NCI-H2196 treated with DMSO at 0.1 percent for 48 hours (cell line): ENCODE measurements at regions not wholly inside any gene's neighbourhood (a gene's known extent, or its start where the extent isn't known, plus 50 kb on each side); places are given as distances from the start of the nearest gene placed in this dataset.

Source experiments
- DNase-seq: peaks from one replicate; lab custom pipeline; 2025; ENCODE audit not compliant: unreplicated experiment; lab: John Stamatoyannopoulos, UW

DNA sequence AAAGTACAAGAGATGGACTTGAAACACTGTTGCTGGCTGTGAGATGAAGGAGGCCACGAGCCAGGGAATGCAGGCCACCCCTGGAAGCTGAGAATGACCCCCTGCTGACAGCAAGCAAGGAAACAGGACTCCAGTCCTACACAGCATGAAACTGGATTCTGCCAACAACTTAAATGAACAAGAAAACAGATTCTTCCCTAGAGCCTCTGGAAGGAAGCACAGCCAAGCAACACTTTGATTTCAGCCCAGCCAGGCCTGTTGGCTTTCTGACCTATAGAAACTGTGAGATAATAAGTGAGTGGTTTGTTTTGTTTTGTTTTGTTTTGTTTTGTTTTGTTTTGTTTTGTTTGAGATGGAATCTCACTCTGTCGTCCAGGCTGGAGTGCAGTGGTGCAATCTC lies 105.3 kb upstream of the CACNA1A start:
- no peak for DNase-seq

DNA sequence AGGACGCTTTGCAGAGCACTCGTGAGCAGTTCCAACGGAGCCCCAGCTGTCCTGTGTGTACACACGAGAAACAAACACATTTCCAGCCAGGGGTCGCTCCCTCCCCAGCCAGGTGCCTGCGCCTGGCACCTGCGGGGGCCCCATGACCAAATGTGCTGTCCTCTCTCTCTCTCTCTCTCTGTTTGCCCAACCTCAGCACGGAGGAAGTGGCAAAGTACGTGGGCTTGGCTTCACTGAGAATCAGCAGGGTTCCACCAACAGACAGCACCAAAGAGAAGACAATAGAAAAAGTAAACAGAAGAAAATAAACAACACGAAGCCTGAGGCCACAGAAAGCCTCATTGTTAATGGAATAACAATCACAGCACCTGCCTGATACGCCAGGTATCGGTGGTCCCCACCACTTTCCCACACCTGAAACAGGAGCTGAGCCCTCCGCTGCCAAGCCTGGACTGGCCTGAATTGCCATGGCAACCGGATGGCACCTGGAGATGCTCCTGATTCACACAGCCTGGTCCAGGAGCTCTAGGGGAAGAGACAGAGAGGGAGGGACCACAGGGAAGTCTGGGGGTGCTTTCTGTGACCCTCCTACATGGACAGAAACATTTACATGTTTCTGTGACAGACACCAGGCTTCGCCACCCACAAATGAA lies 103.9 kb upstream of the CACNA1A start:
- peak; percentile 97 for DNase-seq

DNA sequence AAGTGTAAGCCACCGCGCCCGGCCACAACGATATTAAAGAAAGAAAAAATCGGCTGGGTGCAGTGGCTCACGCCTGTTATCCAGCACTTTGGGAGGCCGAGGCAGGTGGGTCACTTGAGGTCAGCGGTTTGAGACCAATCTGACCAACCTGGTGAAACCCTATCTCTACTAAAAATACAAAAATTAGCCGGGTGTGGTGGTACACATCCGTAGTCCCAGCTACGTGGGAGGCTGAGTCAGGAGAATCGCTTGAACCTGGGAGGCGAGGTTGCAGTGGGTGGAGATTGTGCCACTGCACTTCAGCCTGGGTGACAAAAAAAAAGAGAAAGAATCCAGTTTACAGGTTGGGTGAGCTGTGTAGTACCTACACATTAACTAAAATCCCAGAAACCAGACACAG lies 99.9 kb upstream of the CACNA1A start:
- no peak for DNase-seq

DNA sequence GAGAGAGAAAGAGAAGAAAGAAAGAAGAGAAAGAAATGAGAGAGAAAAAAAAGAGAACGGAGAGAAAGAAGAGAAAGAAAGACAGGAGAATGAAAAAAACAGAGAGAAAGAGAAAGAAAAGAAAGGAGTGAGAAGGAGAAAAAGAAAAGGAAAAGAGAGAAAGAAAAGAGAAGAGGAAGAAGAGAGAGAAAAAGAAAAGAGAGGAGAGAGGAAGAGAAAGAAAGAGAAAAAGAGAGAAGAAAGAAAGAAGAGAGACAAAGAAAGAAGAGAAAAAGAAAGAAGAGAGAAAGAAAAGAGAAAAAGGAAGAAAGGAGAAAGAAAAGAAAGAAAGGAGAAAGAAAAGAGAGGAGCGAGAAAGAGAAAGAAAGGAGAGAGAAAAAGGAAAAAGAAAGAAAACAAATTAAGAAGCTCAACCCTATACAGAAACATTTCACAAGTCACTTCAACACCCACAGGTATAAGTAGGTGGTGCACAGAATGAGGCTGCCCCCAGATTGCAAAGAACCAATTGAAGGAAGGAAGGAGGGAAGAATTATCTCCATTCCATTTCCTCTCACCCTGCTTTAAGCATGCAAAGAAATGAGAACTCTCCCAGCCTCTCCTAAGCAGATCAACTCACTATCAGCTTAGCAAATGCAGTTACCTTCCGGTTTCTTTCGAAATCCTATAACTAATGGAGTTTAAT lies 98.8 kb upstream of the CACNA1A start:
- no peak for DNase-seq

DNA sequence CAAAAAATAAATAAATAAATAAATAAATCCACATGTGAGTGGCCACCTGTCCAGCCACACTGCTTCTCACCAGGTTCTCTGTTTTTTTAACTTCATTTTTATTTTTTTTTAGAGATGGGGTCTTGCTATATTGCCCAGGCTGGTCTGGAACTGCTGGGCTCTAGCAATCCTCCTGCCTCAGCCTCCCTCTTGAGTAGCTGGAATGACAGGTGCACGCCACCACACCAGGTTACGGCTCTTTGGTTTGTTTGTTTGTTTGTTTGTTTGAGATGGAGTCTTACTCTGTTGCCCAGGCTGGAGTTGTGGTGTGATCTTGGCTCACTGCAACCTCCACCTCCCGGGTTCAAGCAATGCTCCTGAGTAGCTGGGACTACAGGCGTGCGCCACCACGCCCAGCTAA lies 94.5 kb upstream of the CACNA1A start:
- no peak for DNase-seq

DNA sequence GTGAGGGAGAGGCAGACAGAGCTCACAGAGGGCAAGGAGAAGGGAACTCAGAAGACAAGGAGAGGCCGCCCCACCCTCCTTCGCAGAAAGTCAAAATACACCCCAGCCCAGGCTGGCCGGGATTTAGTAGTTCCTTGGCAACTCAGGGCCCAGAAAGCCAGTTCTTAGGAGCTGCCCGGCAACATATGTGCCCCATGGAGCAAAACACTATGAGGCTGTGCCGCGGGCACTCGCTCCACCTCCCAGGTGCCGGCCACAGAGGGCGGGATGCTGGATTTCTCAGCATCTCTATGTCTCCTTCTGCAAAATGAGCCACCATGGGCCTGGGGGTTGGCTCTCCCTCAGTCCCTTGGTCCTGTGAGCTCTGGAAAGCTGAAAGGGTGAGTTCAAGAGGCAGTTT lies 93.8 kb upstream of the CACNA1A start:
- DNase-seq: no peak

DNA sequence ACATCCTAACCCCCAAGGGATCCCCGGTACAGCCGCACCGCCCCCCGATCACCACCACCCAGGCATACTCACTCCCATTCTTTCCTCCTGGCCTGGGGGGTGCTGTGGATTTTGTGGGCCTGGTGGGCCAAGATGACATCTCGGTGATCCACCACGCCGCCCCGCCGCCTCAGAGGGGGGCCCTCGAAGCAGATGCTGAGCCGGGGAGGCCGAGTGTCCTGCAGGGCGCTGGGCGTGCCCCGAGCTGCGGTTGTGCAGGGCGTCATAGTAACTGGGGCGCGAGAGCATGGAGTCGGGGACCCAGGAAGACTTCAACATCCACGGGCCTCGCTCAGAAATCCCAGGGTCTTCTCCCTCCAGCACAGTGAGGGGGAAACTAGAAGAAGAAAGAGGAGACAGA lies 93.4 kb upstream of the CACNA1A start:
- no peak for DNase-seq

DNA sequence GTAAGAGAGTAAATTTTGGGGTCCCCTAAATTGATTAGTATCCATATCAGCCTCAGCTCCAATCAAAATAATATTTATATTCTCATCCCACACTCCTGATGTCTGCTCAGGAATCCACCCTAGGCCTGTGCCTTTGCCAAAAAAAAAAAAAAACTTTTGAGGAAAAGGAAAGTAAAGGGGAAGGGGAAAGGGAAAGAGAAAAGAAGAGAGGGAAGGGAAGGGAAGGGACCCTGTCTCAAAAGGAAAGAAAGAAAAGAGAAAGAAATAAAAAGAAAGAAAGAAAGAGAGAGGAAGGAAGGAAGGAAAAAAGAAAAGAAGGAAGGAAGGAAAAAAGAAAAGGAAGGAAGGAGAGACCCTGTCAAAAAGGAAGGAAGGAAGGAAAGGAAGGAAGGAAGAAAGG lies 91.8 kb upstream of the CACNA1A start:
- DNase-seq: no peak

DNA sequence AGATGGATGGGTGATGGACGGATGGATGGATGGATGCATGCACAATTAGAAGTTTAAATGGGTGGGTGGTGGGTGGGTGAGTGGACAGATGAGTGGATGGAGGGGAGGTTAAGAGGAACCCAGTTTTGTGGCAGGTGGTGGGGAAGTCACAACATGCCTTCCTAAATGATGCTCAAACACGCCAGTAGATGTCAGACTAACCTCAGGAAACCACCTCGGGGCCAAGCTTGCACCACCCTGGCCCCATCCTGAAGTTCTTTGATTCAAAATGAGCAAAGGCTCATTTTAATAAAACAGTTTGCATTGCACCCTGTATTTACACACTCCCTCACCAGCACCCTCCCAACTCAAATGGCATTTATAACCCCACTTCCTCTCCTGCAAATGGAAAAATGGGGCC lies 91.4 kb upstream of the CACNA1A start:
- DNase-seq: peak; percentile 60

DNA sequence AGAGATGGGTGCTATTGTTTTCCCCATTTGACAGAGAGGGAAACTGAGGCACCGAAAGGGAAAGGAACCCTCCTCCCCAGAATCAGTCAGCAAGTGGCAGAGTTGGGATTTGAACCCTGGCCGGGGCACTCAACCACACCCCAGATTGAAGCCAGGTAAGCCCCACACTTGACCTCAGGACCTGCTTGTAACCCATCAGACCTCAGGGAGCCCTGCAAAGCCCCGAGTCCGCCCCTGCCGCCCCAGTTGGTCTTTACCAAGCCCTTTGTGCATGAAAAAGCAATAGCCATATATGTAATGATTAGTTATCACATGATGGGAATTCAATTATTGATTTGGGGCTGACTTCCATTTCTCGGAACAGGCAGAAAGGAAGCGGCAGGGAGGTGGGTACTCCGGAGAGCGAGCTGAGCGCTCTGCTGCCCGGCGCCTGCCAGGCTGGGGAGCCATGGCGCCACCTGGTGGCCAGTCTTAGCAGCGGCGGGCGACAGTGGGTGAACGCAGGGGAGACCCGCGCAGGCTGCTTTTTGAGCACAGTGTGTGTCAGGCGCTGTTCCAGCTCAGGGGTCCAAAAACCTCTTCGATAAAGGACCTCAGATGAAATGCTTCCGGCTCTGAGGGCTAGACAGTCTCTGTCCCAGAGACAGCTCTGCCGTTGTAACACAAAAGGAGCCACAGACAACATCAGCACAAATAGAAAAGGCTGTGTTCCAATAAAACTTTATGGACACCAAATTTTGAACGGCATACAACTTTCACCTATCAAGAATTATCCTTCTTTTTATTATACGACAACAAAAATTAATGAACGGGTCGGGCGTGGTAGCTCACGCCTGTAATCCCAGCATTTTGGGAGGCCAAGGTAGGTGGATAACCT lies 82.9 kb upstream of the CACNA1A start:
- peak; percentile 22 for DNase-seq

DNA sequence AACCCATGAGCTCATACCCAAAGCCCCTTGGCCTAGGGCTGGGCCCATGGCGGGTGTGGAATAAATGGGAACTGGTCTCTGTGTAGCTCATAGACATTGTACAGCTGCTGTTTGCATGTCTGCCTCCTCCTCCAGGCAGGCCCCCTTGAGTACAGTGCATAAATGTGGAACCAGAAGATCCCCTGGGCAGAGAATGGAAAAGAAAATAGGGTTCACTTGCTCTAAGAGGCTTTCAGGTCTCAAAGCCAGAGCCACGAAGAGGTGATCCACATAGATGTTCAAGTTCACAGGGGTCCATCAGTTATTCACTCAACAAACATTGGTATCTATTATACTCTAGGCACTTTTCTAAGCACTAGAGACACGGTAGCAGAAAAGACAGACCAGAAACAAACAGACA lies 79.2 kb upstream of the CACNA1A start:
- DNase-seq: no peak

DNA sequence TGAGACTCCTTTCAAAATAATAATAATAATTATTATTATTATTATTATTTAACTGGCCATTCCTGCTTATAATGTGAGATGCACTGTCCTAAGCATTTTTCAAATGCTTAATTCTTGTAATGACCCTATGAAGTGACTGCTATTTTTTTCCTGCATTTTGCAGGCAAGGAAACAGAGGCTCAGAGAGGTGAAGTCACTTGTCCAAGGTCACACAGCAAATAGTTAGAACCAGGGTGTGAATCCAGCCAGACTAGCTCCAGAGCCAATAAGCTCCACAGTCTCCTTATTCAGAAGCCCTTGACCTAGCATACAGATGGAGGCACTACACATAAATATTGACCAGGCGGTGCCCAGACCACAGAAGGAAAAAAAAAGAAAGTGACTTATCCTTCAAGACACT lies 77.5 kb upstream of the CACNA1A start:
- DNase-seq: no peak

DNA sequence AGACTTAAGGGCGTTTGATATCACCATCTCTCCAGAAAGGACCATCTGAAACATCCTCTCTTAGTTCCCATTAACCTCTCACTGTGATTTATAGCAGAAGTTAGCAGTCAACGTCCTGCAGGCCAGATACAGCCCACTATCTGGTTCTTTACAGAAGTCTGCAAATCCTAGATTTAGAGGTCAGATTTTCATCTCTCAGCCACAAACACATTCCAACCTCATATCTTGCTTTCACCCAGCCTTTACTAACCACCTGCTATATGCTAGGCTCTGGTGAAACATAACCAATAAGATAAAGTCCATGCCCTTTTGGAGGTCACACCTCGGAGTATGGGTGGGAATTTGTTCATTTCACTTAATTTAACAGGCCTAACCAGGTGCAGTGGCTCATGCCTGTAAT lies 76.8 kb upstream of the CACNA1A start:
- no peak for DNase-seq

DNA sequence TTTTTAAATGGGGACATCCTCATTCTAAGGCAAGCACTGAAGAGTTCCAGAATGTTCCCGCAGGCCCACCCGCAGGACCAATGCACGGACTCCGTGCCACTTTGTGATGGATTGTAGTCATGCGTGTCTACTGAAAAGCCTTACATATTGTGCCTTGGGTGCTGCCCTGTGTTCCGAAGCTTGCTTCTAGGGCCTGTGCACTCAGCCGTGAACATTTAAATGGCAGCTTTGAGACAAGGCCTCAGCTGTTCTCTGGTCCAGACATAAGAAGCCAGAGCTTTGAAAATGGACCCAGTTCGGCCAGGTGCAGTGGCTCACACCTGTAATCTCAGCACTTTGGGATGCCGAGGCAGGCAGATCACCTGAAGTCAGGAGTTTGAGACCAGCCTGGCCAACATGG lies 75.3 kb upstream of the CACNA1A start:
- DNase-seq: no peak

DNA sequence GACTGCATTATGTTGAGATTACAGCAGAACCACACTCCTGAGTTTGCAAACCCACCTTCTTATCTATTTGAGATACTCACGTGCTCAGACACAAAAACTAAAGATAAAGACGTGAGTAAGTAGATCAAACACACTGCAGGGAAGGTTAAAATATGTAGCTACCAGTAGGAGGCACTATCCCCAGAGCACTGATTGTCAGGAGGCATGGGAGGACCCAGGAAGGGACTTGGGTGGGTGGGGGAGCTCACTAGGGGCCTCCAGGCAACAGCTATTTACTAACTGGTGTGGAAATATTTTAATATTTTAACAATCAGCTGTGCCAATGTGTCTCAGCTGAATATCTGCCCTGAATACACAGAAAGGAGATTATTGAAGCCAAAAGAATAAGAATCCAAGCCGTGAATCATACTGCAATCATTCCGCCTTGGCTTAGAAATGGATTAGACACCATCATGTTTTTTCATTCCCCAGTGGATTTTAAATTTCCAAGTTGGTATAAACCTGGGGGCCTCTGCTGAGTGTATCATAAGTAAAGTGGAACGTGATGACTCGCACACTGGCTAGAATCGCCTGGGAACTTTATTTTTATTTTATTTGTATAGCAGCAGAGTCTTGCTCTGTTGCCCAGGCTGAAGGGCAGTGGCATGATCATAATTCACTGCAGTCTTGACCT lies 73.2 kb upstream of the CACNA1A start:
- no peak for DNase-seq

DNA sequence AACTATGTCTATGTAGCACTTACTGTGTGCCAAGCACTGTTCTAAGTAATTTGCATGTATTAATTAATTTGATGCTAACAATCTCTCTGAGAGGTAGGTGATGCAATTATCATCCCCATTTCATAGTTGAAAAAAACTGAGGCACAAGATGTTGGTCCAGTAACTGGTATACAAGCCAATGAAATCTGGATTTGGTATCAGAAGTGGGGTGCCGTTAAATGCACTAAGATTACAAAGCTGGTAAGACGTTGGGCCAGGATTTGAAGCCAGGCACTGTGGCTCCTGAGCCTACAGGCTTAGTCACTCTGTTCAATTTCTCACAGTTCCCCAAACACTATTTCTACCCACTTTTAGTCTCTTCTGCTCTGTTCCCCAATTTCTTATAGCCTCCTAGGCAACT lies 70.4 kb upstream of the CACNA1A start:
- DNase-seq: no peak

DNA sequence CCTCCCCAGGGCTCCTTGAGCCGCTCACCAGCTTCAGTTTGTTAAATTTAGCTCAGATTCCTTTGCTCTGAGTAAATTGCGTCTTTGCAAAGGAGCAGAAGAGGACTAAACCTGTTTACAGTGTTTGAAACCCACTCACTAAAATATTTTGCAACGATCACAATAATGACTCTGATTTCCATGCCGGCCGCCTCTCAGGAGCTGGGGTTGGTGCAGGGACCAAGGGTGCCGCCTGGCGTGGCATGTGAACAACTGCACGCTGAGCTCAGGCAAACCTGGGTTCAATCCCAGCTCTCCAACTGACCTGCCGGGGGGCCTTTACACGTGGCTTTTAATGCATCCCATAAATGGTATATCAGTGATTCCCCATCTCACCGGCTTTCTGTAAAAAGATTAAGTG lies 68.7 kb upstream of the CACNA1A start:
- no peak for DNase-seq

DNA sequence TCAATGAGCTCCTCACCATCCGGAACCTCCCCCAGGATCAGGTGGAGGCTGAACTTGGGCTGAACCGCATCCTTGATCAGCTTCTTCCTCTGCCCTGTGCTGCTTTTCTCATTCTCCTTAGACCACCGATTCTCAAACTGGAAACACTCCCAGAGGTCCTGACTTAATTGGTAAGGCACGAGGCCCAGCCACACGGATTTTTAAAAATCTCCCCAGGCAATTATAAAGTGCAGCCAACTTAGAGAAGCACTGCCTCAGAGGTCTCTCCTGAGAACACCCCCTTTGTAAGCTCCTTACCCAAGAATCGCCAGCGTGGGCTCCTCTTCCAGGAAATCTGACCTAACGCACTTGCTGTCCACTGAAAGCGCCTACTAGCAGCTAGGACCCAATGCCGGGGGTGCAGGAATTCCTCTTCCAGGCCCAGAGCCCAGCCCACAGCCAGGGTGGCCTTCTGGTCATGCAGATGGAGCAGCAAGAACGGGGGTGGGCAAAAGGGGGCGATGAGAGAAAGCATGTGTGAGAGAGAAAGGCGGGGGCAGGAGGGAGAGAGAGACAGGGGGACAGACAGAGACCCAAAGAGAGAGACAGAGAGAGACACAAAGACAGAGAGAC lies 66.9 kb upstream of the CACNA1A start:
- no peak for DNase-seq

DNA sequence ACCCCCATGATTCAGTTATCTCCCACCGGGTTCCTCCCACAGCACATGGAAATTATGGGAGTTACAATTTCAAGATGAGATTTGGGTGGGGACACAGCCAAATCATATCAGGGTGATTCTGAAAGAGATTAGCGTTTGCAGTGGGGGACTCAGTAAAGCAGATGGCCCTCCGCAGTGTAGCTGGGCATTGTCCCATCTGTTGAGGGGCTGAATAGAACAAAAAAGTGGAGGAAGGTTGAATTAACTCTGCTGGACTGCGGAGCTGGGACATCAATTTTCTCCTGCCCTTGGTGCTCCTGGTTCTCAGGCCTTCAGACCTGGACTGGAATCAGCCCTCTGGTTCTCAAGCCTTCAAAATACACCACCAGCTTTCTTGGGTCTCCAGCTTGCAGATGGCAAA lies 55.2 kb upstream of the CACNA1A start:
- DNase-seq: no peak

DNA sequence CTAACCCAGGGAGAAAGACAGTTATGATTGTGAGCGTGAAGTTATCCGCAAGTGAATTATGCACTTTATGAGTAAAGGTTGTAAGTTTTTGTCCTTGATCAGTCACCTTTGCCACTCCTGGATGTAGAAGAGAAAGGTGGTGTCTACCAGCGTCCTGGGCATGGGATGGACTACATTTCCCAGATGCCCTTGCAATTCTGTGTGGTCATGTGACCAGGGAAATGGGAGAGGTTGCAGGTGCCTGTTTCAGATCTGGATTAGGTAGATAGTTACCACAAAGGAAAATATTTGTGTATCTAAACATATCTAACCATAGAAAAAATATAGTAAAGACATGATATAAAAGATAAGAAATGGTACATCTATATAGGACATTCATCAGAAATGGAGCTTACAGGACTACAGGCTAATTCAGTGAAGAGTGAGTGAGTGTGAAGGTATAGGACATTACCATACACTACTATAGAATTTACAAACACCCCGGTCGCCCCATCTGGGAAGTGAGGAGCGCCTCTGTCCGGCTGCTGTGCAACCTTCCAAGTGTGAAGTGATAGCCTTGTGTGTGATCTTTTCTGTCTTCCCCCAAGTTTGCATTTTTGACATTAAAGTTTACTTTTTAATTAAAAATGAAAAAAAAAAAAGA lies 51.6 kb upstream of the CACNA1A start:
- DNase-seq: peak; percentile 12

DNA sequence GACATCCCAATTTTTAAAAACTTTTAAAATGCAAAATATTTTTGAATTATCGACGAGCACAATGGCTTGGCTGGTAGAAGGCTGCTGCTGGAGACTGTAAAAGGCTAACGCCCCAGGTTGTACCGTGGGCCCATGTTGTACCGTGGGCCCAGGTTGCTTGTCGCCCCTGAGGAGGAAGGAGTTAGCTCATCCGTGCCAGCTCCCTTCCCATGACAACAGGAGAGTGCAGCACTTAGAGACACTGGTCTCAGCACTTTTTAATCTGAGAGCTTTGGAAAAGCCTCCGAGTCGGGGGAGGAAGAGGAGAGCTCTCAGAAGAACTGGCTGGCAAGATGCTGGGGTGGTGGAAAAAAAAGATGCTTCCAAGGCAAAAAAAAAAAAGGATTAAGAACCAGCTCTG lies 50.3 kb upstream of the CACNA1A start:
- DNase-seq: no peak
